ENCODE measurements at regions not wholly inside any gene's neighbourhood (a gene's known extent, or its start where the extent isn't known, plus 50 kb on each side); places are given as distances from the start of the nearest gene placed in this dataset.

- DNase-seq (ENCODE audit: low spot score) = no peak
These were observed 55.4 kb upstream of the RNF180 start for GRCh38 chr5:64110222-64110621.

GRCh38 chr5:64108674-64109073 is 57.0 kb upstream of the RNF180 start:
- no peak for DNase-seq (ENCODE audit: low spot score)

GRCh38 chr5:64100203-64100602 is 65.4 kb upstream of the RNF180 start:
- DNase-seq (ENCODE audit: low spot score) = no peak

- DNase-seq (ENCODE audit: low spot score) = no peak
These were observed 68.9 kb upstream of the RNF180 start for GRCh38 chr5:64096771-64097170.

GRCh38 chr5:64077589-64077988 is 88.1 kb upstream of the RNF180 start:
- DNase-seq (ENCODE audit: low spot score) = no peak

GRCh38 chr5:64074533-64074932 is 91.1 kb upstream of the RNF180 start:
- peak; percentile 52 for DNase-seq (ENCODE audit: low spot score)

- DNase-seq (ENCODE audit: low spot score) = no peak
These were observed 96.2 kb upstream of the RNF180 start for GRCh38 chr5:64069486-64069885.

GRCh38 chr5:64050296-64050695 is 88.1 kb upstream of the HTR1A start:
- DNase-seq (ENCODE audit: low spot score) = no peak

GRCh38 chr5:64040490-64040889 is 78.2 kb upstream of the HTR1A start:
- DNase-seq (ENCODE audit: low spot score) = peak; percentile 7

- DNase-seq (ENCODE audit: low spot score) = no peak
These were observed 64.2 kb upstream of the HTR1A start for GRCh38 chr5:64026493-64026892.

GRCh38 chr5:64019746-64020145 is 57.5 kb upstream of the HTR1A start:
- DNase-seq (ENCODE audit: low spot score) = no peak

GRCh38 chr5:64018966-64019365 is 56.7 kb upstream of the HTR1A start:
- DNase-seq (ENCODE audit: low spot score) = no peak

- DNase-seq (ENCODE audit: low spot score) = peak; percentile 1
These were observed 53.6 kb upstream of the HTR1A start for GRCh38 chr5:64015824-64016223.
